IMR-90 (cell line): ENCODE measurements at regions not wholly inside any gene's neighbourhood (a gene's known extent, or its start where the extent isn't known, plus 50 kb on each side); places are given as distances from the start of the nearest gene placed in this dataset.

Experiments
- BHLHE40 ChIP-seq: fragments of 150-350 bp; IDR thresholded peaks from 2 replicates; pipeline ENCODE4 v1.6.1; 2016; ENCODE audit warnings: mild to moderate bottlenecking, low read depth, low read length
- CTCF ChIP-seq: conservative IDR thresholded peaks from 2 replicates; pipeline ENCODE4 v1.5.1; 2012; ENCODE audit warnings: mild to moderate bottlenecking, low read depth, low read length, improper control_type of control experiment
- RCOR1 ChIP-seq: IDR thresholded peaks from 2 replicates; pipeline ENCODE4 v1.6.1; 2012; ENCODE audit warnings: mild to moderate bottlenecking, low read length, improper control_type of control experiment; ENCODE audit not compliant: insufficient replicate concordance

GRCh38 chr11:114844896-114845295, 166.6 kb downstream of the NXPE2 start:
- TF ChIP-seq RCOR1 (no peak), BHLHE40 (no peak), CTCF (no peak)
